Aorta (tissue), 5 donors: ENCODE measurements at regions not wholly inside any gene's neighbourhood (a gene's known extent, or its start where the extent isn't known, plus 50 kb on each side); places are given as distances from the start of the nearest gene placed in this dataset.

ENCODE experiments used
- ATAC-seq: fragments of 200-7000 bp; cut with Tn5 transposase; one replicate; pipeline ENCODE4 v1.9.1; 2022; ENCODE audit warnings: moderate library complexity; ENCODE audit not compliant: low FRiP score
- DNase-seq, 2 donors: peaks; one replicate each; pipeline ENCODE4 v3.0.0-alpha.2; 2020
- H3K27ac ChIP-seq, 2 donors: one replicate each; pipeline ENCODE4 v1.5.1; 2013; ENCODE audit warnings: low read length in 2 of 2, mild to moderate bottlenecking in 2 of 2, moderate library complexity in 2 of 2, control low read depth in 1 of 2, inconsistent platforms in 1 of 2, low read depth in 1 of 2
- H3K27me3 ChIP-seq, 2 donors: one replicate each; pipeline ENCODE4 v1.6.1; 2013; ENCODE audit warnings: control low read depth in 1 of 2, low read length in 1 of 2, mild to moderate bottlenecking in 1 of 2, moderate library complexity in 1 of 2; ENCODE audit not compliant: insufficient read depth in 2 of 2, control insufficient read depth in 1 of 2
- H3K36me3 ChIP-seq, 2 donors: one replicate each; pipeline ENCODE4 v1.6.1; 2013; ENCODE audit warnings: control low read depth in 1 of 2, low read length in 1 of 2, mild to moderate bottlenecking in 1 of 2; ENCODE audit not compliant: insufficient read depth in 2 of 2, control insufficient read depth in 1 of 2
- H3K4me1 ChIP-seq, 2 donors: one replicate each; pipeline ENCODE4 v1.6.1; 2013; ENCODE audit warnings: low read length in 2 of 2, control low read depth in 1 of 2, mild to moderate bottlenecking in 1 of 2, moderate library complexity in 1 of 2; ENCODE audit not compliant: insufficient read depth in 2 of 2, control insufficient read depth in 1 of 2
- H3K4me3 ChIP-seq, 2 donors: one replicate each; pipeline ENCODE4 v1.5.1; 2013; ENCODE audit warnings: low read length in 2 of 2, control low read depth in 1 of 2, mild to moderate bottlenecking in 1 of 2
- H3K9me3 ChIP-seq: one replicate; pipeline ENCODE4 v1.6.1; 2013; ENCODE audit warnings: mild to moderate bottlenecking, low read length; ENCODE audit not compliant: control insufficient read depth
- WGBS, 2 donors: extraction: QIAGEN DNeasy Blood & Tissue Kit; methylation state at CpG; one replicate each; pipeline ENCODE4 v1.1.7; 2013; 5-methylcytosine and 5-hydroxymethylcytosine counted together
- intact Hi-C, 2 donors: fragments of 100-400 bp; cut with DNase I; formaldehyde crosslinking; loops; one replicate each; pipeline versions ENCODE4 v1.14.2 to v1.15.0; 2022
- donor health status: healthy with polysubstance abuse.
- donor health status: Bipolar disorder and iron deficiency.
- donor health status: DM: no; HTN: no; CAD: no.
- donor health status: DM: no; HTN: no; CAD: no.
- donor health status: DM: yes; HTN: yes; CAD: no.

DNA sequence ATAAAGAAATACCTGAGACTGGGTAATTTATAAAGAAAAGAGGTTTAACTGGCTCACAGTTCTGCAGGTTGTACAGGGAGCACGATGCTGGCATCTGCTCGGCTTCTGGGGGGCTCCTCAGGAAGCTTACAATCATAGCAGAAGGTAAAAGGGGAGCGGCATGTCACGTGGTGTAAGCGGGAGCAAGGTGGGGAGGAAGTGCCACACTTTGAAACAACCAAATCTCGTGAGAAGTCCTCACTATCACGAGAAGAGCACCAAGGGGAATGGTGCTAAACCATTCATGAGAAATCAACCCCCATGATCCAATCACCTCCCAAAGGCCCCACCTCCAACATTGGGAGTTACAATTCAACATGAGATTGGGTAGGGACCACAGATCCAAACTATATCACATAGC, 67.7 kb downstream of the AKR1B1 start:
- intact Hi-C loops, result no loop called here
- H3K4me3 ChIP-seq, result no peak overlapping the region
- 81 to 88% methylated on average over 7 of the region's 7 CpGs for WGBS, 2 donors
- DNase-seq (no peak), ATAC-seq (no peak)
- no peaks in the 10 kb centered on the region for H3K36me3 ChIP-seq
- no peaks in the 10 kb centered on the region for H3K9me3 ChIP-seq
- no peak overlapping the region for H3K27ac ChIP-seq
- no peaks in the 10 kb centered on the region for H3K27me3 ChIP-seq
- H3K4me1 ChIP-seq, result no peaks in the 10 kb centered on the region

DNA sequence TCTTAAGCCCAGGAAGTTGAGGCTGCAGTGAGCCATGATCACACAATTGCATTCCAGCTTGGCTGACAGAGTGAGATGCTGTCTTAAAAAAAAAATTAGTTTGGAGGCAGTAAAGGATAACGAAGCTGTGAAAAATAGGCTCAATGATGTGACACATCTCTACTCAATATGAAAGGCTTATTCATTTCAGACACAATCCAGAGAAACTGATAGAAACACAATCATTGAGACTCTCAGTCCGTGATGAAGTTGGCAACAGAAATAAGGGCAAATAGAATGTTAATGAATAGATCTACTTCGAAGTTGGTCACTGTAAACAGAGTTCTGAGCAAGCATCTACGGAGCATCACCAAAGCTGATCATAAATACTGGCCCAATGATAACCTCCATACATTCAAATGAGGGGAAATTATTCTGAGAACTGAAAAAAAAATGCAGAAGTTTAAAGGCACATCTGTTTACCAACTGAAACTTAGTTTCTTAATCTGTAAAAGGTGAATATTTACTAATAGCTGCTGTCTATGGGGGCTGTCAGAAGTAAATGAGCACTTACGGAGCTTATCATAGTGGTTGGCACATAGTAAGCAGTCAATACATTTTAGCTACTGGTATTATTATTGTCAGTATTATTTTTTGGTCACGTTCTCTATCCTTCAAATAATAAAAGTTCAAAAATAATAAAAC, 70.4 kb downstream of the AKR1B1 start:
- Histone ChIP-seq H3K27me3 (no peaks in the 10 kb centered on the region), H3K4me3 (no peak overlapping the region), H3K27ac (no peak overlapping the region), H3K36me3 (no peaks in the 10 kb centered on the region), H3K4me1 (no peaks in the 10 kb centered on the region), H3K9me3 (no peaks in the 10 kb centered on the region)
- WGBS, 2 donors, result 73 to 76% methylated on average over 6 of the region's 6 CpGs
- intact Hi-C loops, result no loop called here
- no peak for ATAC-seq
- DNase-seq, result no peak

DNA sequence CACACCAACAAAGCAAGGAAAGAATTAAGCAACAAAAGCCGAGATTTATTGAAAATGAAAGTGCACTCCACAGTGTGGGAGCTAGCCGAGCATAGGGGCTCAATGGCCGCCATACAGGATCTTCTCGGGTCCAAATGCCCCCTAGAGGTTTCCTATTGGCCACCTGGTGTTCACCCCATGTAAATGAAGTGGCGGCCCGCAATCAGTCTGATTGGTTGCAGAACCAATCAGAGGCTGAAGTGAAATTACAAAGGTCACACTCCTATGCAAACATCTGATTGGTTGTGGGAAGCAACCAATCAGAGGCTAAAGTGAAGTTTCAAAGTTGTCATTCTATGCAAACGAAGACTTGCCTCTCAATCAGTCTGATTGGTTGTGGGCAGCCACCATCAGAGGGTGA, 61.8 kb upstream of the SLC35B4 start:
- intact Hi-C loops, result no loop called here
- no peaks in the 10 kb centered on the region for H3K36me3 ChIP-seq

DNA sequence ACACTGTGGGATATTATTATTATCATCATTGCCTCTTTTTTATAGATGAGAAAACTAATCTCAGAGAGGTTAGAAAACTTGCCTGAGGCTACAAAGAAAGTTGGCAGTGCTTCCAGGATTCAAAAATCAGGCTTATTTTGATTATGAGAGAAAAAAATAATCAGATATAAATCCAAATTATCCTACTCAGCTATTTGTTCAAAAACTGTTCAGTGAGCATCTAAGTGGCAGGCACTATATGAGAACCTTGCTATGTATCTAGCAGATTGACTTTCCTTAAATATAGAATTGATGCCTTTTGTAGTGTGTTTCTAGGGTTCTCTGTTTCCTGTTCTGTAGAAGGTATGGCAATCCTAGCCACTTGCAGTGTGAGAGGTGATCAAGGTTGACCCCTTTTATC, 60.0 kb upstream of the SLC35B4 start:
- no peak for ATAC-seq
- Histone ChIP-seq H3K9me3 (peaks cover 1% of the 10 kb centered on the region), H3K36me3 (no peaks in the 10 kb centered on the region), H3K4me3 (no peak overlapping the region), H3K27me3 (no peaks in the 10 kb centered on the region), H3K4me1 (no peaks in the 10 kb centered on the region), H3K27ac (no peak overlapping the region)
- DNase-seq, result no peak
- intact Hi-C loops, result no loop called here

More for the DNA sequence above, 61.8 kb upstream of the SLC35B4 start:
- ATAC-seq (no peak), DNase-seq (no peak)
- Histone ChIP-seq H3K9me3 (no peaks in the 10 kb centered on the region), H3K27me3 (no peaks in the 10 kb centered on the region), H3K4me1 (no peaks in the 10 kb centered on the region), H3K27ac (no peak overlapping the region), H3K4me3 (no peak overlapping the region)
- WGBS, 2 donors, result 85 to 89% methylated on average over 7 of the region's 7 CpGs

DNA sequence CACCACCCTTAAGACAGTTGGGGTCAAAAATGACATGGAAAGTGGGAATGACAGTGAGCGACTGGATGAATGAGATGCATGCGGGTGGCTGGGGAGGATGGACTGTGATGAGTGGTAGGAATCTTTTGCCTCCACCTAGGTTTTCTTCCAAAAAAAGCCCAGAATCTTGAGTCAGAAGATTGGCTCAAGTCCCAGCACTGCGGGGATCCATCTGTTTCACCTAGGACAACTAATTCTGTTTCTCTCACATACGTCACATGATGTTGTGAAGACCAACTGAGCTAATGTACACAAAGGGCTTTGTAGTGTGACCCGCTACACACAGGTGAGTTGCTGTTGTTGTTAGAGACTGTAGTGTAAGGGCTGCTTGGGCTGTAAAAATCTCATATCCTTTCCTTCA, 58.5 kb upstream of the SLC35B4 start:
- 87 to 91% methylated on average over 5 of the region's 5 CpGs for WGBS, 2 donors
- no peak overlapping the region for H3K27ac ChIP-seq
- DNase-seq (no peak), ATAC-seq (no peak)
- no peaks in the 10 kb centered on the region for H3K27me3 ChIP-seq
- H3K9me3 ChIP-seq, result peaks cover 1% of the 10 kb centered on the region
- H3K4me3 ChIP-seq, result no peak overlapping the region
- intact Hi-C loops, result no loop called here
- no peaks in the 10 kb centered on the region for H3K4me1 ChIP-seq
- no peaks in the 10 kb centered on the region for H3K36me3 ChIP-seq

DNA sequence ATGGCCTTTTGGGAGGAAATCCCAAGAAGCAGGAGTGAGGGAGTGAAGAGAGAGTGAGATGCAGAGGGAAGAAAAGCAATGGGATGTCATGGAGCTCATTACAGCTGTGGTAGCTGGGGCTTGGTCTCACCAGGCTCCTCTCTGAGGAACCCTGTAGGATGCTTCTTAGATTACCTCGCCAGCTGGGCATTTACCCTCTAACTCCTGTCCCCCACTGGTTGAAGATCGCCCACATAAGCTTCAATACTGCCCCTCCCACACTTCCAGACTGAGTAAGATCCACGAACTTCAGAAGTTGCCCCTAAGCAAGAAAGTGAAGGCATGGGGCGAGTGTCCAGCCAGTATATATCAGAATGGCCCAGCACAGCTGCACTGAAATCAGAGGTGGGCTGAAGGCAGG, 58.1 kb upstream of the SLC35B4 start:
- 71 to 78% methylated on average over 4 of the region's 4 CpGs for WGBS, 2 donors
- Histone ChIP-seq H3K9me3 (peaks cover 1% of the 10 kb centered on the region), H3K4me1 (no peaks in the 10 kb centered on the region), H3K27me3 (no peaks in the 10 kb centered on the region), H3K27ac (no peak overlapping the region), H3K36me3 (no peaks in the 10 kb centered on the region), H3K4me3 (no peak overlapping the region)
- DNase-seq (no peak), ATAC-seq (no peak)
- intact Hi-C loops, result no loop called here

DNA sequence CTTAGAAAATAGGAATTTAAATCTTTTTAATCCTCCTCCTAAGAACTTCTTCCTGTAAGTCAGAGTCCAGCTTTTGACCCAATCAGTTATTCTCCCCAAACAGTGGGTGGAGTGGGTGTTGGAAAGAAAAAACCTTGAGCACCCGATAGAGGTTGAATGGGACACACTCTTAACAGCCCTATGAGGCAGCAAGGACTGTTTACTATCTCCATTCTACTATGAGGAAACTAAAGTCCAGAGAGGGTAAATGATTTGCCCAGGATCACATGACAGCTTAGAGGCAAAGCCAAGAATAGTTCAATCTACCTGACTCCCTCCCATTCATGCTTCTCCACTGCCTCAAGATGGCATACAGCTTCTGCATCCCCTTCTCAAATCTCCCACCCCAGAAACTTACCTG, 57.6 kb upstream of the SLC35B4 start:
- no peaks in the 10 kb centered on the region for H3K27me3 ChIP-seq
- H3K36me3 ChIP-seq, result no peaks in the 10 kb centered on the region
- ATAC-seq (no peak), DNase-seq (no peak)
- intact Hi-C loops, result no loop called here
- peaks cover 1% of the 10 kb centered on the region for H3K9me3 ChIP-seq
- no peak overlapping the region for H3K27ac ChIP-seq
- no peak overlapping the region for H3K4me3 ChIP-seq
- no peaks in the 10 kb centered on the region for H3K4me1 ChIP-seq
- 89% methylated on average over 1 of the region's 1 CpG for WGBS, 2 donors

DNA sequence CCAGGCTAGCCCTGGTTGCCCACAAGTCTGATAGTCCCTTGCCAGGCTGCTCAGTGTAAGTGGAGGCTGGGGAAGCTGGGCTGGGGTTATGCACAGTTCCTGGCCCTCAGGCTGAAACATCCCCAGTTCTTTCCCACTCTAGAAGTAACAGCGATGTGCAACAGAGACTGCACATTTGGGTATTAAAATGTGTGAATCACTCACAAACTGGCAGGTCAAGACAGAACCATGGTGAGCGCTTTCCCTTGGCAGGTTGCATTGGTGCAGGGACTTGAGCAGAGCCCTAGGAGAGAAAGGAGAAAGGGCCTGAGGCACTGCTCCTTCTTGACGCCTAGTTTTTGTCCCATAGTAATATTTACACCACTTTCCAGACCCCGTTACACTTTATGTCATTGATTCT, 56.1 kb upstream of the SLC35B4 start:
- H3K4me3 ChIP-seq, result no peak overlapping the region
- DNase-seq, result no peak
- ATAC-seq, result no peak
- intact Hi-C loops, result no loop called here
- H3K27ac ChIP-seq, result no peak overlapping the region
- H3K9me3 ChIP-seq, result peaks cover 1% of the 10 kb centered on the region
- H3K4me1 ChIP-seq, result no peaks in the 10 kb centered on the region
- H3K36me3 ChIP-seq, result no peaks in the 10 kb centered on the region
- 86 to 89% methylated on average over 4 of the region's 4 CpGs for WGBS, 2 donors
- no peaks in the 10 kb centered on the region for H3K27me3 ChIP-seq

DNA sequence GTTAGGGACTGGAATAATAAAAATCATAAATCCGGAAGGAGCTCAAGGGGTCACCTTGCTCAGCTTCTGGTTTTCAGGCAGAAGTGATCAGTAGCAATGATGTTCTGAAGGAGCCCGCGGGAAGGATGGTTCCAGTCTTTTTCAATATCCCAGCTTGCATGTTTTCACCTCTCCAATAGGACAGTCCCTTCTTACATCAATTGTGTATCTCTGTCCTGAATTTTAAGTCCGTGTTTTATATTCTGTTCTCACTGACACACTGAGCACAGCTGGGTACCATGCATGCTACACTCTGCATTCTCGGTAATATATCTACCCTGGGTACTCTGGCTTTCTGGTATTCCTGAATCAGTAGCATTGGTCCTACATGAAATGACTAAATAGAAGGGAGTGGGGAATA, 55.2 kb upstream of the SLC35B4 start:
- H3K4me1 ChIP-seq, result no peaks in the 10 kb centered on the region

More for the DNA sequence above, 55.2 kb upstream of the SLC35B4 start:
- no peak overlapping the region for H3K4me3 ChIP-seq
- WGBS, 2 donors, result 89 to 90% methylated on average over 5 of the region's 5 CpGs
- no peaks in the 10 kb centered on the region for H3K36me3 ChIP-seq
- no peaks in the 10 kb centered on the region for H3K27me3 ChIP-seq
- intact Hi-C loops, result no loop called here
- ATAC-seq, result no peak
- H3K27ac ChIP-seq, result no peak overlapping the region
- peaks cover 1% of the 10 kb centered on the region for H3K9me3 ChIP-seq
- DNase-seq, result no peak
